A673 (cell line): ENCODE measurements at regions not wholly inside any gene's neighbourhood (a gene's known extent, or its start where the extent isn't known, plus 50 kb on each side); places are given as distances from the start of the nearest gene placed in this dataset.

ENCODE experiments used
- BruUV-seq: library from RNA; stranded (reverse); fragments of 400-500 nt; replicated peaks from 2 replicates; lab custom pipeline; 2021; lab: Mats Ljungman, UMichigan
- CTCF ChIA-PET: fragments of 300-600 bp; sonication (Branson Sonifier 250); formaldehyde crosslinking; loops from one replicate; lab custom pipeline; 2022; ENCODE audit warnings: antibody characterized with exemption; lab: Charles Lee
- POLR2A ChIA-PET: fragments of 300-600 bp; sonication (Branson Sonifier 250); formaldehyde crosslinking; loops from one replicate; lab custom pipeline; 2022; ENCODE audit warnings: antibody characterized with exemption; ENCODE audit not compliant: low non-redundant PET; lab: Charles Lee
- DNase-seq: peaks from one replicate; pipeline ENCODE4 v3.0.0-alpha.2; 2015; ENCODE audit warnings: low spot score
- H3K27ac ChIP-seq: fragments of 200-600 bp; sonication (generic); 2 replicates; pipeline ENCODE4 v1.5.1; 2016; ENCODE audit warnings: mixed run types, low read depth, mild to moderate bottlenecking, mixed read lengths, antibody characterized with exemption, low read length; ENCODE audit not compliant: poor library complexity, severe bottlenecking
- H3K27me3 ChIP-seq: fragments of 200-600 bp; sonication (generic); replicated peaks from 2 replicates; pipeline ENCODE4 v1.6.1; 2017; ENCODE audit warnings: mixed run types, low read depth, mild to moderate bottlenecking, mixed read lengths, antibody characterized with exemption, low read length; ENCODE audit not compliant: insufficient read depth, poor library complexity
- H3K36me3 ChIP-seq: fragments of 200-600 bp; sonication (generic); 2 replicates; pipeline ENCODE4 v1.6.1; 2016; ENCODE audit warnings: mixed run types, mild to moderate bottlenecking, mixed read lengths, antibody characterized with exemption, low read length; ENCODE audit not compliant: insufficient read depth, poor library complexity, severe bottlenecking
- H3K4me1 ChIP-seq: fragments of 200-600 bp; sonication (generic); 2 replicates; pipeline ENCODE4 v1.6.1; 2017; ENCODE audit warnings: mixed run types, mild to moderate bottlenecking, mixed read lengths, antibody characterized with exemption, low read length; ENCODE audit not compliant: insufficient read depth, poor library complexity, severe bottlenecking
- H3K4me3 ChIP-seq: fragments of 200-600 bp; sonication (generic); 2 replicates; pipeline ENCODE4 v1.5.1; 2016; ENCODE audit warnings: low read depth, mixed run types, mild to moderate bottlenecking, mixed read lengths, low read length; ENCODE audit not compliant: poor library complexity, severe bottlenecking
- H3K9me3 ChIP-seq: fragments of 200-600 bp; sonication (generic); 2 replicates; pipeline ENCODE4 v1.6.1; 2016; ENCODE audit warnings: mixed run types, low read depth, mild to moderate bottlenecking, mixed read lengths, antibody characterized with exemption, low read length; ENCODE audit not compliant: poor library complexity, severe bottlenecking
- CTCF ChIP-seq: fragments of 300-800, 200-600 bp; sonication (generic); conservative IDR thresholded peaks from 2 replicates; pipeline ENCODE4 v1.5.1; 2017; ENCODE audit warnings: low read depth, mild to moderate bottlenecking, antibody characterized with exemption, low read length, moderate library complexity, mixed read lengths
- EZH2 ChIP-seq: fragments of 200-600 bp; sonication (generic); IDR thresholded peaks from 2 replicates; pipeline ENCODE4 v1.6.1; 2017; ENCODE audit warnings: borderline replicate concordance, low read depth, mild to moderate bottlenecking, mixed read lengths, antibody characterized with exemption, low read length; ENCODE audit not compliant: poor library complexity, severe bottlenecking
- intact Hi-C: fragments of 100-400 bp; cut with micrococcal nuclease; formaldehyde crosslinking; loops from one replicate; pipeline ENCODE4 v1.10.0; 2022; ENCODE audit not compliant: unreplicated experiment

GRCh38 chr2:4415171-4415570 lies 711.8 kb downstream of the DCDC2C start:
- DNase-seq = no peak
- CTCF ChIA-PET = no interaction called here
- no peaks in the 10 kb centered on the region for H3K4me1 ChIP-seq
- no peaks in the 10 kb centered on the region for H3K36me3 ChIP-seq
- H3K4me3 ChIP-seq = no peak overlapping the region
- no peaks in the 10 kb centered on the region for H3K9me3 ChIP-seq
- TF ChIP-seq EZH2 (no peak), CTCF (no peak)
- intact Hi-C loops = no loop called here
- H3K27me3 ChIP-seq = no peaks in the 10 kb centered on the region
- no TSS peak for BruUV-seq
- no peak overlapping the region for H3K27ac ChIP-seq
- POLR2A ChIA-PET = no interaction called here

GRCh38 chr2:4415810-4416413 lies 712.5 kb downstream of the DCDC2C start:
- intact Hi-C loops = no loop called here
- Histone ChIP-seq H3K36me3 (no peaks in the 10 kb centered on the region), H3K4me3 (no peak overlapping the region), H3K27me3 (no peaks in the 10 kb centered on the region), H3K27ac (no peak overlapping the region), H3K4me1 (no peaks in the 10 kb centered on the region), H3K9me3 (no peaks in the 10 kb centered on the region)
- ChIA-PET POLR2A (no interaction called here), CTCF (no interaction called here)
- TF ChIP-seq EZH2 = no peak
- TF ChIP-seq CTCF = no peak
- BruUV-seq = no TSS peak
- no peak for DNase-seq

- DNase-seq = no peak
- H3K36me3 ChIP-seq = no peaks in the 10 kb centered on the region
- H3K4me3 ChIP-seq = no peak overlapping the region
- ChIA-PET CTCF (no interaction called here), POLR2A (no interaction called here)
- H3K9me3 ChIP-seq = no peaks in the 10 kb centered on the region
- no TSS peak for BruUV-seq
- no peak overlapping the region for H3K27ac ChIP-seq
- intact Hi-C loops = no loop called here
- H3K4me1 ChIP-seq = no peaks in the 10 kb centered on the region
- TF ChIP-seq EZH2 (no peak), CTCF (no peak)
- no peaks in the 10 kb centered on the region for H3K27me3 ChIP-seq
These were observed 713.1 kb downstream of the DCDC2C start for GRCh38 chr2:4416431-4416830.
